Endothelial cell (in vitro differentiated cells): ENCODE measurements at regions not wholly inside any gene's neighbourhood (a gene's known extent, or its start where the extent isn't known, plus 50 kb on each side); places are given as distances from the start of the nearest gene placed in this dataset.

Experiments
- DNase-seq: peaks from one replicate; pipeline ENCODE4 v3.0.0; 2021; ENCODE audit warnings: low spot score
- H3K27ac Mint-ChIP-seq: one replicate; pipeline ENCODE4 v1.8.0; 2021; ENCODE audit warnings: mixed read lengths, inconsistent platforms; ENCODE audit not compliant: unreplicated experiment
- H3K27me3 Mint-ChIP-seq: one replicate; pipeline ENCODE4 v1.8.0; 2021; ENCODE audit warnings: mild to moderate bottlenecking, moderate library complexity, mixed read lengths, inconsistent platforms; ENCODE audit not compliant: unreplicated experiment
- H3K36me3 Mint-ChIP-seq: one replicate; pipeline ENCODE4 v1.8.0; 2021; ENCODE audit warnings: mild to moderate bottlenecking, low read depth, mixed read lengths, inconsistent platforms; ENCODE audit not compliant: unreplicated experiment
- H3K4me1 Mint-ChIP-seq: one replicate; pipeline ENCODE4 v1.8.0; 2021; ENCODE audit warnings: mild to moderate bottlenecking, mixed read lengths, inconsistent platforms; ENCODE audit not compliant: unreplicated experiment
- H3K4me3 Mint-ChIP-seq: one replicate; pipeline ENCODE4 v1.8.0; 2021; ENCODE audit warnings: mild to moderate bottlenecking, mixed read lengths, inconsistent platforms; ENCODE audit not compliant: unreplicated experiment
- H3K9me3 Mint-ChIP-seq: one replicate; pipeline ENCODE4 v1.8.0; 2021; ENCODE audit warnings: mixed read lengths, inconsistent platforms; ENCODE audit not compliant: unreplicated experiment
- TF ChIP-seq, protein P1 (sequence below): fragments of 200-600 bp; sonication (generic); IDR thresholded peaks from one replicate; pipeline ENCODE4 v1.5.0; 2021; ENCODE audit warnings: antibody characterized with exemption; ENCODE audit not compliant: unreplicated experiment

DNA sequence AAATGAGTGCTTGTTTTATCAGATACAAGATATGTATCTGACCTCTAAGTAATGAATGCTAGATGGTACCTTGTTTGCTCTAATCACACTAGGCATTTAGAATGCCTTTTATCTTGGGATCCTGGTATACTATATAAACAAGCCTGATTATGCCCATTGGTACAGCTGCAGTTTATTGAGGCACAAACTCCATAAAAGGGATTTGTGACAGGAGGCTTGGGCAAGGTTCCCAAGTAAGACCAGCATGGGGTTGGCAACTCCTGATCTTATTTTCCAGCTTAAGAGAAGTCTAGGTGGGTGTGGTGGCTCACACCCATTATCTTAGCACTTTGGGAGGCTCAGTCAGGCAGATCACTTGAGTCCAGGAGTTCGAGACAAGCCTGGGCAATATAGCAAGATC lies 93.9 kb upstream of the DMRT1 start:
- TF ChIP-seq, protein P1, sequence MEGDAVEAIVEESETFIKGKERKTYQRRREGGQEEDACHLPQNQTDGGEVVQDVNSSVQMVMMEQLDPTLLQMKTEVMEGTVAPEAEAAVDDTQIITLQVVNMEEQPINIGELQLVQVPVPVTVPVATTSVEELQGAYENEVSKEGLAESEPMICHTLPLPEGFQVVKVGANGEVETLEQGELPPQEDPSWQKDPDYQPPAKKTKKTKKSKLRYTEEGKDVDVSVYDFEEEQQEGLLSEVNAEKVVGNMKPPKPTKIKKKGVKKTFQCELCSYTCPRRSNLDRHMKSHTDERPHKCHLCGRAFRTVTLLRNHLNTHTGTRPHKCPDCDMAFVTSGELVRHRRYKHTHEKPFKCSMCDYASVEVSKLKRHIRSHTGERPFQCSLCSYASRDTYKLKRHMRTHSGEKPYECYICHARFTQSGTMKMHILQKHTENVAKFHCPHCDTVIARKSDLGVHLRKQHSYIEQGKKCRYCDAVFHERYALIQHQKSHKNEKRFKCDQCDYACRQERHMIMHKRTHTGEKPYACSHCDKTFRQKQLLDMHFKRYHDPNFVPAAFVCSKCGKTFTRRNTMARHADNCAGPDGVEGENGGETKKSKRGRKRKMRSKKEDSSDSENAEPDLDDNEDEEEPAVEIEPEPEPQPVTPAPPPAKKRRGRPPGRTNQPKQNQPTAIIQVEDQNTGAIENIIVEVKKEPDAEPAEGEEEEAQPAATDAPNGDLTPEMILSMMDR, result no peak
- Mint-ChIP-seq H3K36me3 (peaks cover 10% of the 10 kb centered on the region), H3K27ac (no peak overlapping the region), H3K4me3 (no peak overlapping the region), H3K4me1 (peaks cover 6% of the 10 kb centered on the region), H3K9me3 (no peaks in the 10 kb centered on the region), H3K27me3 (peaks cover 1% of the 10 kb centered on the region)
- DNase-seq, result no peak

- Mint-ChIP-seq H3K36me3 (peaks cover 6% of the 10 kb centered on the region), H3K4me3 (no peak overlapping the region), H3K27ac (no peak overlapping the region), H3K9me3 (no peaks in the 10 kb centered on the region), H3K27me3 (peaks cover 1% of the 10 kb centered on the region), H3K4me1 (peaks cover 6% of the 10 kb centered on the region)
- no peak for DNase-seq
- TF ChIP-seq, protein P1, result no peak
Observed at GRCh38 chr9:748861-749497, 92.5 kb upstream of the DMRT1 start.

DNA sequence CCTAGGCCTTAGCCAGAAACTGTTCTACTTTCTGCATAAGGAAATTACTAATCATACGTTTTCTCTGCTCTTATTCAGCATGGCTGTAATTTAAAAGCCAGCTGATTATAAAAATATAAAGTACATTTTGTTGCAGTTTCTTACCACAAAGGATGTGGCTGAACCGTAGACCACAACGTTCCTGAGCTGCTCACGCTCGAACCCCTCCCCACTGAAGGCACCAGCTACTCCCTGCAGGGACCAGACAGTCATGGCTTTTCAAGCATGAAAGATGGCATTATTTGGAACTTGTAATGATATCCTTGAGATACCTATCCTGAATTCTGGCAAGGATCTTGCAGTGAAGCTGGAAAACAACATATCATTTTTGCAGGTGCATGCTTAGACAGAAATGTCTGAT lies 91.8 kb upstream of the DMRT1 start:
- DNase-seq, result no peak
- Mint-ChIP-seq H3K9me3 (no peaks in the 10 kb centered on the region), H3K4me3 (no peak overlapping the region), H3K27ac (no peak overlapping the region), H3K36me3 (peaks cover 6% of the 10 kb centered on the region), H3K27me3 (peaks cover 1% of the 10 kb centered on the region), H3K4me1 (peaks cover 6% of the 10 kb centered on the region)
- TF ChIP-seq, protein P1, result no peak

- Mint-ChIP-seq H3K9me3 (no peaks in the 10 kb centered on the region), H3K4me1 (no peaks in the 10 kb centered on the region), H3K4me3 (no peak overlapping the region), H3K27ac (no peak overlapping the region), H3K36me3 (peaks cover 6% of the 10 kb centered on the region), H3K27me3 (no peaks in the 10 kb centered on the region)
- DNase-seq, result no peak
- TF ChIP-seq, protein P1, result no peak
Observed at GRCh38 chr9:750249-750967, 91.1 kb upstream of the DMRT1 start.
